ENCODE measurements at regions not wholly inside any gene's neighbourhood (a gene's known extent, or its start where the extent isn't known, plus 50 kb on each side); places are given as distances from the start of the nearest gene placed in this dataset.

DNA sequence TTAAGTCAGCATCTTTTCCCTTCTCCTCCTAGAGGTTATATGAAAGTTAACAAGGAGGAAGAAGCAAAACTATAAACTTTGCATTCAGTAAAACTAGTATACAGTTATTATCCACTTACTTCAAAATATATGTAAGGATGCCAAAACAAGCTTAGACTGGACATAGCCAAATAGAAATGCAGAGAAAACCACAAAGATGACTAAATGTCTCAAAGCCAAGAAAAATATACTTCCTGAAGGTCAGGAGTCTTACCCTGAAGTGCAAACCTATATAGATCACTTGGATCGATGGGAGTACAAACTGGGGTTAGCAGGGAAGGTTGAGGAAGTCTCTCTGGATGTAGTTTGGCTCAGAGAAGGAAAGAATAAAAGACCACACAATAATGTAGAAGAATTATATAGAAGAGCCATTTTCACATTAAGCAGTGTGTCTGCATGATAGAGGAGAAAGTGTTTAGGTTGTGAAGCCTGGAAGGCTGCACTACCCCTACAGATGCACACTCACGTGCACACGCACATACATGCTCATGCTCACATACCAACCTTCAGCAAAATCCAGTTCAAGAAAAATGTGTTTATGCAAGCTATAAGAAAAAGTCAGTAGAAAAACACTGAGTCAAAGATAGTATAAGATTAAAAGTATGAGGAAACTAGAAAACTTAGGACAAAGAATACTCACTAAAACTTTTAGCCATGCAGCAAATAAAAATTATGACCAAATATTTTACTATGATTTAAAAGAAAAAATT, 112.1 kb upstream of the RXFP2 start:
- H3K27me3 ChIP-seq = peaks cover 0 to 4% (median 0%) of the 10 kb centered on the region in 4 donors
- intact Hi-C loops (cut with DNase I) = no loop called here
- H3K36me3 ChIP-seq = no peaks in the 10 kb centered on the region
- no peaks in the 10 kb centered on the region for H3K4me1 ChIP-seq
- TF ChIP-seq, protein P1, sequence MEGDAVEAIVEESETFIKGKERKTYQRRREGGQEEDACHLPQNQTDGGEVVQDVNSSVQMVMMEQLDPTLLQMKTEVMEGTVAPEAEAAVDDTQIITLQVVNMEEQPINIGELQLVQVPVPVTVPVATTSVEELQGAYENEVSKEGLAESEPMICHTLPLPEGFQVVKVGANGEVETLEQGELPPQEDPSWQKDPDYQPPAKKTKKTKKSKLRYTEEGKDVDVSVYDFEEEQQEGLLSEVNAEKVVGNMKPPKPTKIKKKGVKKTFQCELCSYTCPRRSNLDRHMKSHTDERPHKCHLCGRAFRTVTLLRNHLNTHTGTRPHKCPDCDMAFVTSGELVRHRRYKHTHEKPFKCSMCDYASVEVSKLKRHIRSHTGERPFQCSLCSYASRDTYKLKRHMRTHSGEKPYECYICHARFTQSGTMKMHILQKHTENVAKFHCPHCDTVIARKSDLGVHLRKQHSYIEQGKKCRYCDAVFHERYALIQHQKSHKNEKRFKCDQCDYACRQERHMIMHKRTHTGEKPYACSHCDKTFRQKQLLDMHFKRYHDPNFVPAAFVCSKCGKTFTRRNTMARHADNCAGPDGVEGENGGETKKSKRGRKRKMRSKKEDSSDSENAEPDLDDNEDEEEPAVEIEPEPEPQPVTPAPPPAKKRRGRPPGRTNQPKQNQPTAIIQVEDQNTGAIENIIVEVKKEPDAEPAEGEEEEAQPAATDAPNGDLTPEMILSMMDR (IDR thresholded peaks at IDR 0.05) = no peak
- TF ChIP-seq POLR2A (IDR thresholded peaks at IDR 0.05) = no peak
- H3K4me3 ChIP-seq = no peak overlapping the region
- DNase-seq = no peak
- H3K27ac ChIP-seq = no peak overlapping the region
- H3K9me3 ChIP-seq = no peaks in the 10 kb centered on the region
- WGBS, 2 donors = 72 to 76% methylated on average over 3 of the region's 3 CpGs

DNA sequence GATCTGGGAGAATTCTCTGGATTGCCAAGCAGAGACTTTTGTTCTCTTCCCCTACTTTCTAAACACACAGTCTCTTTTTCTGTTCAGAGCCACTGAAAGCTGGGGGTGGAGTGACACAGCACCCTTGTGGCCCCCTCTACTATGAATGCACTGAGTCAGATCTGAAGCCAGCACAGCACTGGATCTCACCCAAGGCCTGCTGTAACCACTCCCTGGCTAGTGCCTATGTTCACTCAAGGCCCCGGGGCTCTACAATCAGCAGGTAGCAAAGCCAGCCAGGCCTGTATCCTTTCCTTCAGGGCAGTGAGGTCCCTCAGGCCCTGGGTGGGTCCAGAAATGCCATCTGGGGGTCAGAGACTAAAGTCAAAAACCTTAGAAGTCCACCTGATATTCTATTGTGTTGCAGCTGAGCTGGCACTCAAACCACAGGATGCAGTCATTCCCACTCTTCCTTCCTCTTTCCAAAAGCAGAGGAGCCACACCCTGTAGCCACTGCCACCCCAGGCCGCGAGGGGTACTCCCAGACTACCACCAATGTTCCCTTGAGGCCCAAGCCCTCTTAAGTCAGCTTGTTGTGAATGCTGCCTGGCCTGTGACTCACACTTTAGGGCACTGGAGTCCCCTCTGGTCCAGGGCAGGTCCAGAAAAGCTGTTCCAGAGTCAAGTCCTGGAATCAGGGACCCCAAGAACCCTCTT, 110.1 kb upstream of the RXFP2 start:
- no peak for DNase-seq
- Histone ChIP-seq H3K27ac (no peak overlapping the region), H3K36me3 (no peaks in the 10 kb centered on the region), H3K9me3 (no peaks in the 10 kb centered on the region), H3K4me1 (no peaks in the 10 kb centered on the region), H3K27me3 (no peaks in the 10 kb centered on the region), H3K4me3 (no peak overlapping the region)
- intact Hi-C loops (cut with DNase I) = no loop called here
- WGBS, 2 donors = 11 to 13% methylated on average over 2 of the region's 3 CpGs
- TF ChIP-seq, protein P1 (IDR thresholded peaks at IDR 0.05) = no peak
- TF ChIP-seq POLR2A (IDR thresholded peaks at IDR 0.05) = no peak

DNA sequence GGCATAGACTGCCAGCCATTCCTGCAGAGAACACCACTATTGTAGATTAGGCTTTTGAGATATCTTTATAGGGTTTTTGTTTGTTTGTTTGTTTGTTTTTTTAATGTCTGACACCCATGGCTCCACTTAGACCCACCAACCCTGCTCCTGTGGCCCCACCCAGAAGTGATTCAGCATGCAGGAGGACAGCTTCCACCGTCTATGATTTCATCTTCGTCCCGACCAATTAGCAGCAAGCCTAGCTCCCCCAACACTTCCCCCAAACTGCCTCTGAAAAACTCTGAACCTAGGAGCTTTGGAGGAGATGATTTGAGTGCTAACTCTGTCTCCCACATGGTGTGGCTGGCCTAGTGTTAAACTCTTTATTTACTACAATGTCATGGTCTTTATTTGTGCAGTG, 108.3 kb upstream of the RXFP2 start:
- WGBS, 2 donors = 41 to 46% methylated on average over 3 of the region's 3 CpGs
- no peak for DNase-seq
- H3K9me3 ChIP-seq = no peaks in the 10 kb centered on the region
- no peaks in the 10 kb centered on the region for H3K4me1 ChIP-seq
- H3K4me3 ChIP-seq = no peak overlapping the region
- TF ChIP-seq POLR2A (IDR thresholded peaks at IDR 0.05) = no peak
- TF ChIP-seq, protein P1 (IDR thresholded peaks at IDR 0.05) = no peak
- H3K27ac ChIP-seq = no peak overlapping the region
- H3K27me3 ChIP-seq = no peaks in the 10 kb centered on the region
- intact Hi-C loops (cut with DNase I) = no loop called here
- H3K36me3 ChIP-seq = no peaks in the 10 kb centered on the region

DNA sequence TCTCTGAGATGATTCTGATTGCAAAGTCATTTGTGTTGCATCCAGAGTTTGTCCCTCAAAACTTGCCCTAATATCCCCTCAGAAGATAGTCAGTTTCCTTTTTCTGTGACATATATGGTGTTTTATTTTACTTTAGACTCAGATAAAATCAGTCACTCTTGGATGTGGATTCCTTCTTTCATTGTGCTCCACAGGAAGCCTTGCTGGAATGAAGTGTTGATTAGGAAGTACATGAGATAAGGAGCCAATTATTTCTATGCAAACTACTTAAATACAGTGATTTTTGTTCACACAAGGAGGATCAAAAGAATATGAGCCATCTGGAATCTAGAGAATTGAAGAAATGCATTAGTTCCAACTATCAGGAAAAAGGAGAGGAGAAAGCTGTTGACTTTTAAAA, 107.6 kb upstream of the RXFP2 start:
- no peaks in the 10 kb centered on the region for H3K9me3 ChIP-seq
- no peak overlapping the region for H3K4me3 ChIP-seq
- no peaks in the 10 kb centered on the region for H3K4me1 ChIP-seq
- TF ChIP-seq, protein P1 (IDR thresholded peaks at IDR 0.05) = no peak
- no peak for TF ChIP-seq POLR2A (IDR thresholded peaks at IDR 0.05)
- H3K27me3 ChIP-seq = no peaks in the 10 kb centered on the region
- no peaks in the 10 kb centered on the region for H3K36me3 ChIP-seq
- no peak for DNase-seq
- intact Hi-C loops (cut with DNase I) = no loop called here
- H3K27ac ChIP-seq = no peak overlapping the region

DNA sequence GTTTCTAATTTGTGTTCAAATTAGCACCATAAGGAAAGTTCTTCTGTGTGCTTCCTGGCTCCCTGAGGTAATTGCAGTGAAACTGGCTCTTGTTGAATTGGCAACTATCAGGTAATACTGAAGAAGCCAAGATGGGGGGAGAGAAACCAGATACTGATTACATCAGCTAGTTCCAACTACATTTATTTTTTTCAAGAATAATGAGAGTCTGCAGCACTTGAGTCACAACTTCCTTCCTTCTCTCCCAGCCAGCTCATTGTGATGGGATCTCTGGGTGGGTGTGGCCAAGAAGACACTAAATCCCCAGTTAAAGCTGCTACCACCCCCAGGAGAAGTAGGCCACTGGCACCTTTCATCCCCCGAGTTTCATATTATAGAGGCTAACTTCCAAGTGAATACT, 100.7 kb upstream of the RXFP2 start:
- DNase-seq = no peak
- 50 to 67% methylated on average over 1 of the region's 1 CpG for WGBS, 2 donors
- Histone ChIP-seq H3K9me3 (no peaks in the 10 kb centered on the region), H3K4me1 (no peaks in the 10 kb centered on the region), H3K27me3 (no peaks in the 10 kb centered on the region), H3K36me3 (no peaks in the 10 kb centered on the region), H3K27ac (no peak overlapping the region), H3K4me3 (no peak overlapping the region)
- intact Hi-C loops (cut with DNase I) = no loop called here
- TF ChIP-seq, protein P1 (IDR thresholded peaks at IDR 0.05) = no peak
- no peak for TF ChIP-seq POLR2A (IDR thresholded peaks at IDR 0.05)

Measured in esophagus squamous epithelium (tissue), 5 donors.